HepG2 (cell line): ENCODE measurements at regions not wholly inside any gene's neighbourhood (a gene's known extent, or its start where the extent isn't known, plus 50 kb on each side); places are given as distances from the start of the nearest gene placed in this dataset.

Source experiments
- ATAC-seq: fragments of 200-7000 bp; cut with Tn5 transposase; 3 replicates; pipeline ENCODE4 v1.9.1; 2020; ENCODE audit warnings: mild to moderate bottlenecking, moderate library complexity
- BruUV-seq: library from RNA; stranded (reverse); fragments of 400-500 nt; replicated peaks from 2 replicates; lab custom pipeline; 2021; lab: Mats Ljungman, UMichigan
- CTCF ChIA-PET: fragments of 300-600 bp; formaldehyde crosslinking; extraction: SDS; loops from one replicate; lab custom pipeline; 2021; ENCODE audit warnings: low total read pairs, inconsistent platforms, low intra/inter-chr PET ratio; lab: Yijun Ruan, JAX
- POLR2A ChIA-PET: fragments of 350-600 bp; sonication (Branson Sonifier 250); formaldehyde crosslinking; loops from one replicate; lab custom pipeline; 2020; ENCODE audit warnings: antibody characterized with exemption, inconsistent platforms; lab: Yijun Ruan, JAX
- DNase-seq: peaks from one replicate; pipeline ENCODE4 v3.0.0-alpha.2; 2015; ENCODE audit warnings: low spot score
- FAIRE-seq: peaks from 3 replicates; lab custom pipeline; 2011; peaks lifted over from hg19 to GRCh38; lab: Jason Lieb, UNC
- H2AFZ ChIP-seq: one replicate; pipeline ENCODE4 v1.6.1; 2011; ENCODE audit warnings: low read length, inconsistent platforms
- H3K27ac ChIP-seq: fragments of 300-600 bp; 3 replicates; pipeline ENCODE4 v1.8.0; 2011; ENCODE audit warnings: mixed run types, mild to moderate bottlenecking, mixed read lengths, low read length, inconsistent platforms; ENCODE audit not compliant: insufficient read depth; ENCODE audit errors: extremely low read length
- H3K27me3 ChIP-seq, 2 experiments: fragments of 200-600 bp in 1 of 2; 2 replicates in 1 of 2; 3 replicates in 1 of 2; pipeline versions ENCODE4 v1.6.0 to v1.8.0; 2011; ENCODE audit warnings: low read length in 2 of 2, mild to moderate bottlenecking in 2 of 2, moderate library complexity in 2 of 2, inconsistent platforms in 1 of 2; ENCODE audit not compliant: insufficient read depth in 2 of 2, control insufficient read depth in 1 of 2
- H3K36me3 ChIP-seq, 2 experiments: fragments of 200-600 bp in 1 of 2; replicated peaks in 1 of 2; 2 replicates in 1 of 2; 3 replicates in 1 of 2; pipeline versions ENCODE4 v1.5.1 to v1.8.0; 2011; ENCODE audit warnings: low read length in 2 of 2, inconsistent platforms in 1 of 2; ENCODE audit not compliant: insufficient read depth in 2 of 2, control insufficient read depth in 1 of 2
- H3K4me1 ChIP-seq: 2 replicates; pipeline ENCODE4 v1.5.1; 2012; ENCODE audit warnings: low read length, inconsistent platforms; ENCODE audit not compliant: insufficient read depth
- H3K4me2 ChIP-seq: 2 replicates; pipeline ENCODE4 v1.6.0; 2011; ENCODE audit warnings: low read depth, low read length, inconsistent platforms
- H3K4me3 ChIP-seq, 3 experiments: fragments of 200-600 bp in 1 of 3; sonication (generic), shearing (Covaris generic) in 1 of 3; replicated peaks in 1 of 3; 2 replicates each; pipeline ENCODE4 v1.5.1; 2011 to 2016; ENCODE audit warnings: low read length in 3 of 3, inconsistent platforms in 2 of 3, low read depth in 2 of 3, mild to moderate bottlenecking in 2 of 3, control low read depth in 1 of 3, mixed read lengths in 1 of 3; ENCODE audit not compliant: insufficient read depth in 1 of 3
- H3K79me2 ChIP-seq: one replicate; pipeline ENCODE4 v1.6.1; 2011; ENCODE audit warnings: low read length, inconsistent platforms; ENCODE audit not compliant: insufficient read depth
- H3K9ac ChIP-seq: 2 replicates; pipeline ENCODE4 v1.6.0; 2011; ENCODE audit warnings: mild to moderate bottlenecking, low read depth, low read length, inconsistent platforms; ENCODE audit not compliant: insufficient read depth
- H3K9me3 ChIP-seq: 2 replicates; pipeline ENCODE4 v1.5.1; 2012; ENCODE audit warnings: mild to moderate bottlenecking, low read length
- H4K20me1 ChIP-seq: 2 replicates; pipeline ENCODE4 v1.6.0; 2011; ENCODE audit warnings: inconsistent platforms, mild to moderate bottlenecking, low read length, moderate library complexity; ENCODE audit not compliant: insufficient read depth
- CBX2 ChIP-seq, 2 experiments: fragments of 200-600 bp in 1 of 2; sonication (generic); formaldehyde crosslinking in 1 of 2; IDR thresholded peaks; 2 replicates each; pipeline versions ENCODE4 v1.7.0 to v1.8.1; 2018 to 2022; ENCODE audit warnings: low read depth in 2 of 2, low read length in 1 of 2, mild to moderate bottlenecking in 1 of 2, missing genetic modification reagents in 1 of 2
- EHMT2 ChIP-seq: fragments of 200-600 bp; sonication (generic); IDR thresholded peaks from 2 replicates; pipeline ENCODE4 v1.7.0; 2017; ENCODE audit warnings: antibody characterized with exemption, low read depth, low read length, borderline replicate concordance
- JUN ChIP-seq: sonication (generic); formaldehyde crosslinking; IDR thresholded peaks from 2 replicates; pipeline ENCODE4 v1.4.0; 2020; ENCODE audit warnings: mild to moderate bottlenecking, missing genetic modification reagents
- MTF2 ChIP-seq: sonication (generic); formaldehyde crosslinking; IDR thresholded peaks from 2 replicates; pipeline ENCODE4 v1.5.0; 2020; ENCODE audit warnings: missing genetic modification reagents, borderline replicate concordance
- POLR2AphosphoS5 ChIP-seq: IDR thresholded peaks from 2 replicates; pipeline ENCODE4 v1.6.1; 2012; ENCODE audit warnings: low read depth, low read length
- SIX4 ChIP-seq: sonication (generic); formaldehyde crosslinking; IDR thresholded peaks from 2 replicates; pipeline ENCODE4 v1.4.0; 2020; ENCODE audit warnings: missing genetic modification reagents
- TAF15 ChIP-seq: fragments of 200-400 bp; formaldehyde crosslinking; IDR thresholded peaks from one replicate; pipeline ENCODE4 v1.6.1; 2018; ENCODE audit warnings: mild to moderate bottlenecking, low read depth, low read length; ENCODE audit not compliant: poor library complexity, severe bottlenecking
- ZBTB7A ChIP-seq: sonication (generic); formaldehyde crosslinking; IDR thresholded peaks from 2 replicates; pipeline ENCODE4 v1.8.0; 2022; ENCODE audit warnings: mild to moderate bottlenecking, missing genetic modification reagents
- ZNF232 ChIP-seq: sonication (generic); formaldehyde crosslinking; IDR thresholded peaks from 2 replicates; pipeline ENCODE4 v1.4.0; 2020; ENCODE audit warnings: missing genetic modification reagents, borderline replicate concordance
- ZNF333 ChIP-seq: sonication (generic); formaldehyde crosslinking; IDR thresholded peaks from 2 replicates; pipeline ENCODE4 v1.4.0; 2020; ENCODE audit warnings: mild to moderate bottlenecking, missing genetic modification reagents, borderline replicate concordance
- ZNF660 ChIP-seq: sonication (generic); formaldehyde crosslinking; IDR thresholded peaks from 2 replicates; pipeline ENCODE4 v1.5.1; 2020; ENCODE audit warnings: mild to moderate bottlenecking, low read depth, missing genetic modification reagents, borderline replicate concordance
- WGBS: methylation state at CpG from one replicate; pipeline ENCODE4 v1.1.6; 2017; ENCODE audit warnings: low lambda C conversion rate; 5-methylcytosine and 5-hydroxymethylcytosine counted together
- in situ Hi-C: cut with HindIII; loops from 2 replicates; pipeline ENCODE4 v1.10.0; 2017; ENCODE audit warnings: low pct_unique_long_range_greater_than_20kb; ENCODE audit not compliant: extremely low pct_ligation_motif_present
- intact Hi-C: fragments of 100-400 bp; cut with micrococcal nuclease; formaldehyde crosslinking; loops from one replicate; pipeline ENCODE4 v1.10.0; 2022; ENCODE audit not compliant: unreplicated experiment
- TF ChIP-seq, protein P1 (sequence below): sonication (generic); formaldehyde crosslinking; IDR thresholded peaks from 2 replicates; pipeline ENCODE4 v1.5.0; 2020; ENCODE audit warnings: missing genetic modification reagents, mild to moderate bottlenecking, borderline replicate concordance
- TF ChIP-seq, protein P2 (sequence below): sonication (generic); formaldehyde crosslinking; conservative IDR thresholded peaks from 2 replicates; pipeline ENCODE4 v1.5.0; 2020; ENCODE audit warnings: missing genetic modification reagents
- TF ChIP-seq, protein P3 (sequence below), 2 experiments: sonication (generic) in 1 of 2; formaldehyde crosslinking in 1 of 2; IDR thresholded peaks; 2 replicates each; pipeline versions ENCODE4 v1.6.1 to v1.9.0; 2014 to 2022; ENCODE audit warnings: antibody characterized with exemption in 1 of 2, borderline replicate concordance in 1 of 2, inconsistent platforms in 1 of 2, low read depth in 1 of 2, missing genetic modification reagents in 1 of 2

DNA sequence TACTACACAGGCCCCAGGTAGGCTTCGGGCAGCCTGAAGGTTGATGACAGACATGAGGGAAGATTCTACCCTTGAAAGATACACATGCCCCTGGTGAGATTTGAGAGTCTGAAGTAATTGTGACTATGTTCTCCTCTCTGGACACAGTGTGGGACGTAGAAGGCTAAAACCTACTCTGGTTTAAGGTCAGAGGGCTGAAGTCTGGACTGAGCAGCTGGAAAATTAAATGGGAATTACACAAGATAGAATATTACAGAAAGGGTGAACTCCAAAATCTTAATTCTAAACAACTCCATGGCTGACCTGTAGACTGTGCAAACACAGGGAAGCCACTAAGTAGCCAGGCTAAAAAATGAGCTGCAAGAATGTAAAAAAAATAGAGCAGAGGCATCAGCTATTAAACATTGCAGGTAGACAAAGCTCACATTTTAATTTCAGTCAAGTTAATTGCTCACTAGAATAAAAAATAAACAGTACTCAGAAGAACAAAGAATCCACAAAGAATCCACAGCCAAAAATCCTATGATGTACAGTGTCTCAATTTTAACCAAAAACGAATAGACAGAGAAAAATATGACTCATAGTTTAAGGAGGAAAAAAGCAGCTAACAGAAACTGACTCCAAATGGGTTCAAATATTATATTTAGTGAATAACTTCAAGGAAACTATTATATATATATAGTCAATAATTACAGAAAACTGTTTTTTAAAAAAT is 170.4 kb downstream of the PCDH18 start:
- Histone ChIP-seq H3K36me3 (no peaks in the 10 kb centered on the region), H4K20me1 (no peaks in the 10 kb centered on the region), H3K9ac (no peak overlapping the region), H3K4me3 (no peak overlapping the region), H3K9me3 (no peaks in the 10 kb centered on the region), H3K79me2 (no peaks in the 10 kb centered on the region), H3K4me2 (no peak overlapping the region), H3K27me3 (no peaks in the 10 kb centered on the region), H3K4me1 (no peaks in the 10 kb centered on the region), H3K27ac (no peak overlapping the region), H2AFZ (no peak overlapping the region)
- ChIA-PET CTCF (no interaction called here), POLR2A (no interaction called here)
- WGBS = under 1% methylated on average over 3 of the region's 3 CpGs
- intact Hi-C loops = no loop called here
- DNase-seq = no peak
- in situ Hi-C loops = no loop called here
- ATAC-seq = no peak
- no peak for FAIRE-seq
- BruUV-seq = no TSS peak
- no peak for TF ChIP-seq POLR2AphosphoS5
- TF ChIP-seq EHMT2 = no peak
- TF ChIP-seq ZNF660 = no peak
- no peak for TF ChIP-seq ZNF333
- TF ChIP-seq, protein P1, sequence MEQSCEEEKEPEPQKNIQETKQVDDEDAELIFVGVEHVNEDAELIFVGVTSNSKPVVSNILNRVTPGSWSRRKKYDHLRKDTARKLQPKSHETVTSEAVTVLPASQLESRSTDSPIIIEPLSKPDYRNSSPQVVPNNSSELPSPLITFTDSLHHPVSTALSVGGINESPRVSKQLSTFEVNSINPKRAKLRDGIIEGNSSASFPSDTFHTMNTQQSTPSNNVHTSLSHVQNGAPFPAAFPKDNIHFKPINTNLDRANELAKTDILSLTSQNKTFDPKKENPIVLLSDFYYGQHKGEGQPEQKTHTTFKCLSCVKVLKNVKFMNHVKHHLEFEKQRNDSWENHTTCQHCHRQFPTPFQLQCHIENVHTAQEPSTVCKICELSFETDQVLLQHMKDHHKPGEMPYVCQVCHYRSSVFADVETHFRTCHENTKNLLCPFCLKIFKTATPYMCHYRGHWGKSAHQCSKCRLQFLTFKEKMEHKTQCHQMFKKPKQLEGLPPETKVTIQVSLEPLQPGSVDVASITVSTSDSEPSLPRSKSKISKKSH = no peak
- TF ChIP-seq SIX4 (CRISPR knock-in tag) = no peak
- no peak for TF ChIP-seq TAF15
- no peak for TF ChIP-seq JUN
- TF ChIP-seq ZBTB7A (CRISPR knock-in tag) = no peak
- TF ChIP-seq CBX2 (IDR thresholded peaks at IDR 0.05; ENCODE audit: low read depth, low read length) = no peak
- TF ChIP-seq CBX2 (CRISPR knock-in tag; IDR thresholded peaks at IDR 0.05; ENCODE audit: low read depth) = no peak
- TF ChIP-seq, protein P2, sequence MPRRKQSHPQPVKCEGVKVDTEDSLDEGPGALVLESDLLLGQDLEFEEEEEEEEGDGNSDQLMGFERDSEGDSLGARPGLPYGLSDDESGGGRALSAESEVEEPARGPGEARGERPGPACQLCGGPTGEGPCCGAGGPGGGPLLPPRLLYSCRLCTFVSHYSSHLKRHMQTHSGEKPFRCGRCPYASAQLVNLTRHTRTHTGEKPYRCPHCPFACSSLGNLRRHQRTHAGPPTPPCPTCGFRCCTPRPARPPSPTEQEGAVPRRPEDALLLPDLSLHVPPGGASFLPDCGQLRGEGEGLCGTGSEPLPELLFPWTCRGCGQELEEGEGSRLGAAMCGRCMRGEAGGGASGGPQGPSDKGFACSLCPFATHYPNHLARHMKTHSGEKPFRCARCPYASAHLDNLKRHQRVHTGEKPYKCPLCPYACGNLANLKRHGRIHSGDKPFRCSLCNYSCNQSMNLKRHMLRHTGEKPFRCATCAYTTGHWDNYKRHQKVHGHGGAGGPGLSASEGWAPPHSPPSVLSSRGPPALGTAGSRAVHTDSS (CRISPR knock-in tag) = no peak
- no peak for TF ChIP-seq ZNF232 (CRISPR knock-in tag)
- TF ChIP-seq, protein P3, sequence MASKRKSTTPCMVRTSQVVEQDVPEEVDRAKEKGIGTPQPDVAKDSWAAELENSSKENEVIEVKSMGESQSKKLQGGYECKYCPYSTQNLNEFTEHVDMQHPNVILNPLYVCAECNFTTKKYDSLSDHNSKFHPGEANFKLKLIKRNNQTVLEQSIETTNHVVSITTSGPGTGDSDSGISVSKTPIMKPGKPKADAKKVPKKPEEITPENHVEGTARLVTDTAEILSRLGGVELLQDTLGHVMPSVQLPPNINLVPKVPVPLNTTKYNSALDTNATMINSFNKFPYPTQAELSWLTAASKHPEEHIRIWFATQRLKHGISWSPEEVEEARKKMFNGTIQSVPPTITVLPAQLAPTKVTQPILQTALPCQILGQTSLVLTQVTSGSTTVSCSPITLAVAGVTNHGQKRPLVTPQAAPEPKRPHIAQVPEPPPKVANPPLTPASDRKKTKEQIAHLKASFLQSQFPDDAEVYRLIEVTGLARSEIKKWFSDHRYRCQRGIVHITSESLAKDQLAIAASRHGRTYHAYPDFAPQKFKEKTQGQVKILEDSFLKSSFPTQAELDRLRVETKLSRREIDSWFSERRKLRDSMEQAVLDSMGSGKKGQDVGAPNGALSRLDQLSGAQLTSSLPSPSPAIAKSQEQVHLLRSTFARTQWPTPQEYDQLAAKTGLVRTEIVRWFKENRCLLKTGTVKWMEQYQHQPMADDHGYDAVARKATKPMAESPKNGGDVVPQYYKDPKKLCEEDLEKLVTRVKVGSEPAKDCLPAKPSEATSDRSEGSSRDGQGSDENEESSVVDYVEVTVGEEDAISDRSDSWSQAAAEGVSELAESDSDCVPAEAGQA (IDR thresholded peaks at IDR 0.05; ENCODE audit: low read depth) = no peak
- TF ChIP-seq, protein P3 (CRISPR knock-in tag; IDR thresholded peaks at IDR 0.05; ENCODE audit: borderline replicate concordance) = no peak
- TF ChIP-seq MTF2 (CRISPR knock-in tag) = no peak
